ENCODE measurements at regions not wholly inside any gene's neighbourhood (a gene's known extent, or its start where the extent isn't known, plus 50 kb on each side); places are given as distances from the start of the nearest gene placed in this dataset.

DNA sequence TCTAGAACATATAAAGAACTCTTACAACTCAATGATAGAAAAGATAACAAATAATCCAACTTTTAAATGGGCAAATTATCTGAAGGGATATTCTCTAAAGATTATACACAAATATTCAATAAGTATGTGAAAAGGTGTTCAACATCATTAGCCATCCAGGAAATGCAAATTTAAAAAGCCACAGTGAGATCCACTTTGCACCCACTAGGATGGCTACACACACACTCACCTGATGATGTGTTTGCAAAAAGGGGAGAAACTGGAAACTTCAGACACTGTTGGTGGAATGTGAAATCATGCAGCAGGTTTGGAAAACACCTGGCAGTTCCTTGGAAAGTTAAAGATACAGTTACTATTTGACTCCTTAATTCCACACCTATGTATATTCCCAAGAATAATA lies 87.2 kb upstream of the GYPC start:
- Histone ChIP-seq H3K27me3 (ENCODE audit: insufficient read depth, low read length) (no peaks in the 10 kb centered on the region), H3K4me3 (ENCODE audit: low read length) (no peak overlapping the region), H3K9me3 (ENCODE audit: low read length) (no peaks in the 10 kb centered on the region), H3K4me1 (ENCODE audit: insufficient read depth, low read length) (no peaks in the 10 kb centered on the region), H2AFZ (ENCODE audit: low read depth, low read length) (no peak overlapping the region), H3K36me3 (ENCODE audit: insufficient read depth, low read length) (no peaks in the 10 kb centered on the region)

- Histone ChIP-seq H3K4me3 (ENCODE audit: low read length) (no peak overlapping the region), H2AFZ (ENCODE audit: low read depth, low read length) (no peak overlapping the region), H3K4me1 (ENCODE audit: insufficient read depth, low read length) (no peaks in the 10 kb centered on the region), H3K36me3 (ENCODE audit: insufficient read depth, low read length) (no peaks in the 10 kb centered on the region), H3K9me3 (ENCODE audit: low read length) (no peaks in the 10 kb centered on the region), H3K27me3 (ENCODE audit: insufficient read depth, low read length) (no peaks in the 10 kb centered on the region)
Measured at GRCh38 chr2:126571403-126571802, 84.6 kb upstream of the GYPC start.

DNA sequence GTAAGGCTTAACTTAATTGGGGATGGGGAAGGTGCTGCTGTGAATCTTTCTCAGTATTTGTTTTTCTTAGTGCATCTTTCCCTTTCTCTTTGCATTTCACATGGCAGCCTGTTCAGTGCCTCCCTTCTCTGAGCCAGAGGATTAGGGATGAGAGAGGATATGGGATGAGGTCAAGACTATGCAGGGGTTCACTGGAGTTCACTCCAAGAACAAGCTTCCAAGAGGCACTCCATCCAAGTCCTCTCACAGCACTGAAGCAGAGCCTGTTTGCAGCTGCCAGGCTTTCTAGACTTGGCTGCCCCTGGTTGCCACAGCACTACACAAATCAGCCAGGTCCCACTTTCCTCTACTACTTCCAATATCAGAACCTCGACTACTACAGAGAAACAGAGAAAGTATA lies 80.3 kb upstream of the GYPC start:
- Histone ChIP-seq H3K4me3 (ENCODE audit: low read length) (no peak overlapping the region), H2AFZ (ENCODE audit: low read depth, low read length) (no peak overlapping the region), H3K27me3 (ENCODE audit: insufficient read depth, low read length) (no peaks in the 10 kb centered on the region), H3K4me1 (ENCODE audit: insufficient read depth, low read length) (no peaks in the 10 kb centered on the region), H3K9me3 (ENCODE audit: low read length) (no peaks in the 10 kb centered on the region), H3K36me3 (ENCODE audit: insufficient read depth, low read length) (no peaks in the 10 kb centered on the region)

DNA sequence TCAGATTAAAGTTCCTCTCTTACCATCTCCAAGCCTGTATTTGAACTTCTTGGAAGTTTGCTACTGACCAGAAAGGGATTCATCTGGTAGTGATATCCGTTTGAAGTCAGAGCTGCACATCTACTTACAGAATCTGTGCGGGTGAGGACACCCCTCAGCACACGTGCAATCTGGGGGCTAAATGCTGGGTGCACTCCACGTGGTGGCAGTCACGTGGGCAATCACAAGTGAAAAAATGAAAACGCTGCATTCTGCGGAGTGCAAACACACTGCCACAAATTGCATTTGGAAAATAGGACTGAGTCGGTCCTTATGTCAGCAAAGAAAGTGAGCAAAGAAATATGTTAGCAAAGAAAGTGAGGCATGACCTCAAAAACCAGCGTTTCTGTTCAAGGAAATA lies 76.1 kb upstream of the GYPC start:
- Histone ChIP-seq H3K36me3 (ENCODE audit: insufficient read depth, low read length) (no peaks in the 10 kb centered on the region), H3K4me1 (ENCODE audit: insufficient read depth, low read length) (no peaks in the 10 kb centered on the region), H3K27me3 (ENCODE audit: insufficient read depth, low read length) (no peaks in the 10 kb centered on the region), H3K4me3 (ENCODE audit: low read length) (no peak overlapping the region), H2AFZ (ENCODE audit: low read depth, low read length) (no peak overlapping the region), H3K9me3 (ENCODE audit: low read length) (no peaks in the 10 kb centered on the region)

DNA sequence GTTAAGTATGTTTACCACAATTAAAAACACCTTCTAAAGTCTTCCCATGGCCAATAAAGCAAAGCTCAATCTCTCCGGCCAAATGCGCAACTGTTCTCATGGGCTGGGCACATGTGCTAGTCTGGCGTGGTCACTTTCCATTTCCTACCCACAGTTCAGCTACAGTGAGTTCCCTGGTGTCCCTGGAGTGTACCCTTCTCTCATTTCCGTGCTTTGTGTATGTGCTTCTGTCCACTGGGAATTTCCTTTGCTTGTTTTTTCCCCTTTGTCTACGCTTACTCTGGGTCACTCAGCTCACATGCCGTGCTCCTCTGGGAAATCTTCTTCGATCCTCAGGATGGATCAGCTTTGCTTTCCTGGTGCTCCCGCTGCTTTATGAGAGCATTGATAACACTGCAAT lies 69.6 kb upstream of the GYPC start:
- H3K9me3 ChIP-seq (ENCODE audit: low read length) = no peaks in the 10 kb centered on the region
- no peaks in the 10 kb centered on the region for H3K27me3 ChIP-seq (ENCODE audit: insufficient read depth, low read length)
- no peak overlapping the region for H3K4me3 ChIP-seq (ENCODE audit: low read length)
- no peaks in the 10 kb centered on the region for H3K36me3 ChIP-seq (ENCODE audit: insufficient read depth, low read length)
- H3K4me1 ChIP-seq (ENCODE audit: insufficient read depth, low read length) = no peaks in the 10 kb centered on the region
- no peak overlapping the region for H2AFZ ChIP-seq (ENCODE audit: low read depth, low read length)

GRCh38 chr2:126599062-126599461 lies 56.9 kb upstream of the GYPC start:
- Histone ChIP-seq H3K27me3 (ENCODE audit: insufficient read depth, low read length) (no peaks in the 10 kb centered on the region), H3K4me1 (ENCODE audit: insufficient read depth, low read length) (no peaks in the 10 kb centered on the region), H3K9me3 (ENCODE audit: low read length) (no peaks in the 10 kb centered on the region), H3K4me3 (ENCODE audit: low read length) (no peak overlapping the region), H2AFZ (ENCODE audit: low read depth, low read length) (no peak overlapping the region), H3K36me3 (ENCODE audit: insufficient read depth, low read length) (no peaks in the 10 kb centered on the region)

DNA sequence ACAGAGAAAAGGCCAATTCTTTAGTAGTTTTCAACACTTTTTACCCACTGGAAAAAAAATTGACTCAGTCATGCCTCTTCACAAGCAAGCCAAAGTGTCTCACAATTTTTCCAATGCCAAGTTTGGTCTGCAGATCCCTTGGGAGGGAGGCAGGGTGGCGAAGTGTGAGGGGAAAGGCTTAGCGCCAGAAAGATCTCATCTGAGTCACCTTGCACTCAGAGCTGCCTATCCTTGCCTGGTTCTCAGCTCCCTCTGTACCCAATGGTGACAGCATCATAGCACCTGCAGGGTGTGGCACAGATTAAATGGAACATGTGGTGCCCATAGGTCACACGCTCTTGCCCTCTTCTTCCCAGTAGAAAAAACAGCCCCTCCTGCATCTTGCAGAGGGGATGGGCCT lies 55.2 kb upstream of the GYPC start:
- Histone ChIP-seq H3K4me1 (ENCODE audit: insufficient read depth, low read length) (no peaks in the 10 kb centered on the region), H3K36me3 (ENCODE audit: insufficient read depth, low read length) (no peaks in the 10 kb centered on the region), H3K27me3 (ENCODE audit: insufficient read depth, low read length) (no peaks in the 10 kb centered on the region), H2AFZ (ENCODE audit: low read depth, low read length) (no peak overlapping the region), H3K9me3 (ENCODE audit: low read length) (no peaks in the 10 kb centered on the region), H3K4me3 (ENCODE audit: low read length) (no peak overlapping the region)

GRCh38 chr2:126602334-126602733 lies 53.6 kb upstream of the GYPC start:
- Histone ChIP-seq H3K4me1 (ENCODE audit: insufficient read depth, low read length) (no peaks in the 10 kb centered on the region), H3K27me3 (ENCODE audit: insufficient read depth, low read length) (no peaks in the 10 kb centered on the region), H2AFZ (ENCODE audit: low read depth, low read length) (no peak overlapping the region), H3K9me3 (ENCODE audit: low read length) (no peaks in the 10 kb centered on the region), H3K36me3 (ENCODE audit: insufficient read depth, low read length) (no peaks in the 10 kb centered on the region), H3K4me3 (ENCODE audit: low read length) (no peak overlapping the region)

Measured in neuron (in vitro differentiated cells).